Activated CD8-positive, alpha-beta memory T cell treated with anti-CD3 and anti-CD28 coated beads for 48 hours (primary cell): ENCODE measurements at regions not wholly inside any gene's neighbourhood (a gene's known extent, or its start where the extent isn't known, plus 50 kb on each side); places are given as distances from the start of the nearest gene placed in this dataset.

ENCODE experiments used
- DNase-seq, 3 experiments: peaks; one replicate each; pipeline ENCODE4 v3.0.0-alpha.2; 2020; ENCODE audit warnings: low read depth in 2 of 3, low spot score in 2 of 3

- DNase-seq: no peak
Observed at GRCh38 chr18:45374878-45375630, 240.2 kb upstream of the SLC14A2 start.

DNA sequence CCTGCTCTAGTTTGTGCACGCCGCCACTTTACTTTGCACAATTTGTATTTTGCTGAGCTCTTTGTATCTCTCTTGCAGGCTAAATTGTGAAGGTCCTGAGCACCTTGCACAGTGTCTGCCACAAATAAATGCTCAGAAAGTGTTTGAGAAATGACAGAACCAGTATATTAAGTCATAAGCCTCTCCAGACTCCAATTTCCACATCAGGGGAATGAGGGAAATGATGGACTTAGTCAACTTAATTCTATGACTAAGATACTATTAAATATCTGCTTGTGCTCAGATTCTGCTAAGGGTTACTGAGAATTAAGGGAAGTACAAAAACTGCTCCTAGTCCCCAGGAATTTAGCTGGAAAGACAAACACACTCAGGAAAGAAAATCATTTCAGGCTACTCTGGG is 239.1 kb upstream of the SLC14A2 start:
- no peak for DNase-seq

- DNase-seq: no peak
Observed at GRCh38 chr18:45378308-45378707, 237.0 kb upstream of the SLC14A2 start.

GRCh38 chr18:45378933-45379332 is 236.3 kb upstream of the SLC14A2 start:
- DNase-seq: no peak

GRCh38 chr18:45379903-45380302 is 235.4 kb upstream of the SLC14A2 start:
- DNase-seq: no peak

DNA sequence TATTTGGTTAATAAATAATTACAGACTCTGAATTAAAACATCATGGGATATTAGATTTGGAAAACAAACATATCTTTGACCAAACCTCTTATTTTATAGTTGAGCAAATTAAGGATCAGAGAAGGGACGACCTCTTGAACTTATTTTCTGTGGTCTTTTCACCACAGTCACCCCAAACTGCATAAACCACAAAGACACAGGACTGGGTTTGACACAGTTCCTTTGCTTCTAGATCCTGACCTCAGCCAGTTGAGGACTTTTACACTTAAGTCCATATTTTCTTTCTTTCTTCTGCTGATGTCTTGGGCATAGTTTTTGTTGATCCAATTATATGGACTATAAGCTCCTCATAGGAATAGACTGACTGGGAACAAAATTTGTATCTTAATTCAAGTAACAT is 234.0 kb upstream of the SLC14A2 start:
- no peak for DNase-seq

DNA sequence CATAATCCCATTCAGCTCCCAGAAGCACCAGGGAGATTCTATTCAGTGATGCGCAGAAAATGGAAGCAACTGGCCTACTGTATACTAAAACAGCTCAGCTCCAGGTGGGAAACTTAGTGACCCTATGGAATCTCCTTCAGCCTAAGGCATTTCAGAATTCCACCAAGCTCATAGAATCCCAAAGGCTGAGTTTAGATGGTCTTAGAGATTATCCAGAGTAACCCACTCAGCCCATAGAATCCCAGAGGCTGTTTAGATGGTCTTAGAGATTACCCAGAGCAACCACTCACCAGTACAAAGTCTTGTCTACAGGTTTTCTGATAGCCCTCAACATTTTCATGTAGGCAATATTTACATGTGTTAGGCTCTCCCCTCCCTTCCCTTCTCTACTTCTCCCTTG is 232.0 kb upstream of the SLC14A2 start:
- DNase-seq: no peak

DNA sequence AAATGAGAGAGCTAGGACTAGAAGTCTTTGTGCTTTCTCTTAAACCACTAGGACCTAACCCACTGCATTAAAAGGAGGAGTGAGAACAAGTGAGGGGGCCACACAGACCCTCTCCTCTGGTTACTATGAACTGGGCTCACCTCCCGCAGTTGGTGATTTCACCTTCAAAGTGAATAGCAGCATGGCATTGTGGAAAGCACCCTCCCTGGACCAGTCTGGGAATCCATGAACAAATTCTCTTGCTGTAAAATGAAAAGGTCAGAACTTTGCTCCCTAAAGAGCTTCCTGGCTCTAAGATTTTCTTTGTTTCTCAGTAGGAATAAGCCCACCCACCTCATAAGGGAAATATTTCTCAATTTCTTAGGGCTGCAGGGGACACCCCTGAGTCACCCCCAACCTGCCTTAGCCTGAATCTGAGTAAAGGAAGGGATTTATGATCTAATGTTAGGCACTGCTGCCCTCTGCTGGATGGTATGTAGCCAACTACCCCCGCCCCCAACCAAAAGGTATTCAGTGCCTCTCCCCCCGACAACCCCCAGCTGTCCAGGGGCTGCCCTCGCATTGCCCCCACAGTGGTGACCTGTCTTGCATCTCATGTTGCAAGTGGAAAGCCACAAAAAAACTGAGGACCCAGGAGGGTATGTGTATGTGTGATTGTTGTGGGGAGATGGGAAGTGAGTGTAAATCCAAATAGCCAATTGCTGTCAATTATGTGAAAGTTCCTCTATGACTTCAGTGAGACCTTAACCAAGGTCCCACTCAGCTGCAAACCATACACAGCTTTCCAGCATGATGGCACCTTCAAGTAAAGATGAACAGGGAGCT is 230.9 kb upstream of the SLC14A2 start:
- DNase-seq: peak; percentile 3 to 18 (median 5)

DNA sequence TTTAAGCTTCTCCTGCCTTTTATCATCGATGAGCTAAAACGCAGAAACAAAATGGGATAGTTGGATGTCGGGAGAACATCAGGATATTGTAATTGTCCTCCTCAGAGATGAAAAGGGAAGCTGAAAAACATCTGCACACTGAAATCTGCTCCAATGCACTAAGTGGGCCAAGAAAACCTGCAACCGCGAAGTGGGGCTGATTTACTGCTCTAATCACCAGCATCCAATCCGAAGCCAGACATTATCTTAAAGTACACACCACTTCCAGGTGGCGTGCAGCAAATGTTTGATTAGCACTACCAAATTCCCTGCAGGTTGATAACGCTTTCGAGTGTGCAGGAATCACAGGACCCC is 230.3 kb upstream of the SLC14A2 start:
- DNase-seq: no peak

- DNase-seq: no peak
Observed at GRCh38 chr18:45386041-45386655, 229.1 kb upstream of the SLC14A2 start.

DNA sequence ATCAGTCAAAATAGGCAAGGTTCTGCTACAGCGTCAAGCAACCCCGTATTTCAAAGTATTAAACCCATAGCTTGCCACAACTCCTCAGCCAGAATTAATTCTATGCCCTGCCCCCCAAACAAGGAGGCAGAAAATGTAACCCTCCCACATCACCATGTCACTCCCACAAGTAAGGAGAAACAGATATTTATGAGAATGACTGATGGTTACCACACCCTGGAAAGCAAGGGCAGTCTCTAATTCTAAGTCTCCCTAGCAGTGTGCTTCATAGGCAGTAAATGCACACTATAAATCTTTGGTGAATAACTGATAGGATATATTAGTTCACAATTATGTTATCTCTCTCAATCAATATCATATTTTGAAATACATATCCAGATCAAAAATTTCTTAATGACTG is 228.0 kb upstream of the SLC14A2 start:
- DNase-seq: no peak

GRCh38 chr18:45398448-45398847 is 216.8 kb upstream of the SLC14A2 start:
- no peak for DNase-seq

DNA sequence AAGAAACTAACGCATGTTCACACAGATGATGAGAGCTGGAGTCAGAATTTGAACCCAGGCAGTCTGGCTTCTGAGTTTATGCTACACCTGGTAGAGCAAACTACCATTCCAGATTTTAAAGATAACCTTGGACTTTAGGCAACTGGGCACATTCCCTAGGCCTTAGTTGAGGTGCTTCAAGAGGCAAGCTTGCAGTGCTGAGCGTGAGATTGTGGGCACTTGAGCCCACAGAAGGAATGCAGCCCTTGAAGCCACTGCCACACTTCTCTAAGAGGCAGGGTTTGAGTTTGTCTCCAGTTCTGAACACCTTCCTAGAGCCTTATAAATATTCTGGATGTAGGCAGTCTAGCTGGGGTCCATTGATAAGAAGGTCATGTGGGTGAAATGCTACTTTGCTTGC is 216.1 kb upstream of the SLC14A2 start:
- no peak for DNase-seq

- no peak for DNase-seq
Observed at GRCh38 chr18:45399643-45400042, 215.6 kb upstream of the SLC14A2 start.

DNA sequence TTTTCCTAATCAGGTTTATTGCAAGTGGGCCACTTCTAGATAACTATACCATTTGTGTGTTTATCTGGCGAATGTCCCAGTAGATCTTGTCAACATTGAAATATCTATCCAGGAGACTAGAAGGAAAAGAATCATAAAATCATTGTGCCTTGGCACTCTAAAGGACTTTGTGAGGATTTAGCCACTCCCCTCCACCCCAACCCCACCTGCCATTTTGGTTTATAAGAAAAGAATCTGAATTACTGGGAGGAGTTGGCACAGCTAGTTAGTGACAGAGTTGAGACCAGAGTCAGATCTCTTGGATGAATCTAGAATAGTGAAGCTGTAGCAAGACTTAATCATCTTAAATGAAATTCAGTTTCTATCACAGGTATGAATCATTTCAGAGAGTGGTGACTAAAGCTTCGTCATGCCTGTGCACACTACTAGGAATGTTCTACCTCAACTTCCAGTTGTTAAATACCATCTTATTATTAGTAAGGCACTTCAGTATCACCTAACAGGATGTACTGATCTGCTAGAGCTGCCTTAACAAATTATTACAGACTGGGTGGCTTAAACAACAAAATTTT is 212.7 kb upstream of the SLC14A2 start:
- DNase-seq: no peak

DNA sequence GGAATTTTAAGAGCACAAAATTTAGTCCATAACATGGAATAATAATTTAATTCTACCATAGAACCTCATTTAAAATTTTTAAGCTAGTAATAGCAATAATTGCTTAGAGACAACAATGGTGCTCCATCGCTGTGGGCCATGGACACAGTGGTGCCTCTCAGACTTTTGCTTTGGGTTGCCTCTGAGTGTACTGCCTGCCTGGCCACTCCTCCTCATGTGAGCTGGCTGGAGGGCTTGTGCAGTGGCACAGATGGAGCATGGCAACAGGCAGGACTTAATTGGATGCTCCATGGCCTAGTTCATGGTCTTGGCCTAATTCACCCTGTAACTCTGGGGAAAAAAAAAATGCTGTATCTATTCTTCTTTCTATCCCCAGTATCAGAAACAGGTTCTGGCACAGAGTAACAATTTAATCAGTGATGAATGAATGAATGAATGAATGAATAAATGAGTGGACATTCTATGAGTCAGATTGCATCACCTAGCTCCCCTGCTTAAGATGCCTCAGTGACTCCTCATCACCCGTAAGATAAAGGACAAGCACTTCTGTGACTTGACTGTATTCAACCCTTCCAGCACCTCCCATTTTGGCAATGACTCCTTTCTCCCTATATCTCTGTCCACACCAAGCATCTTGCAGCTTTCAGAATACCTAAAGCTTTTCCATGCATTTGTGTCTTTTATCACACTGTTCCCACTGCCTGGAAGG is 211.8 kb upstream of the SLC14A2 start:
- DNase-seq: no peak

- DNase-seq: no peak
Observed at GRCh38 chr18:45408218-45408617, 207.1 kb upstream of the SLC14A2 start.

DNA sequence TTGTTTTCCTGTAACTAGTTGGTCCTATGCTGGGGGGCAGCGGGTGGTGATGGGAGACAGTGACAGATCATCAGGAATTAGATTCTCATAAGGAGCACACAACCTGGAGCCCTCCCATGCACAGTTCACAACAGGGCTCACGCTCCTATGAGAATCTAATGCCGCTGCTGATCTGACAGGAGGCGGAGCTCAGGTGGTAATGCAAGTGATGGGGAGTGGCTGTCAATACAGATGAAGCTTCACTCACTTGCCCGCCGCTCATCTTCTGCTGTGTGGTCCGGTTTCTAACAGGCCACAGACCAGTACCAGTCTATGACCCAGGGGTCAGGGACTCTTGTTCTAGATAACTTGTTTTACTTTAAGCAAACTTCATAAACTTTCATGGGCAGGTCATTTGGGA is 205.3 kb upstream of the SLC14A2 start:
- DNase-seq: no peak

GRCh38 chr18:45412577-45412976 is 202.7 kb upstream of the SLC14A2 start:
- no peak for DNase-seq

GRCh38 chr18:45413180-45413836 is 202.0 kb upstream of the SLC14A2 start:
- DNase-seq: no peak

GRCh38 chr18:45415614-45416013 is 199.7 kb upstream of the SLC14A2 start:
- DNase-seq: no peak
